ENCODE measurements at regions not wholly inside any gene's neighbourhood (a gene's known extent, or its start where the extent isn't known, plus 50 kb on each side); places are given as distances from the start of the nearest gene placed in this dataset.

- TF ChIP-seq, protein P1, sequence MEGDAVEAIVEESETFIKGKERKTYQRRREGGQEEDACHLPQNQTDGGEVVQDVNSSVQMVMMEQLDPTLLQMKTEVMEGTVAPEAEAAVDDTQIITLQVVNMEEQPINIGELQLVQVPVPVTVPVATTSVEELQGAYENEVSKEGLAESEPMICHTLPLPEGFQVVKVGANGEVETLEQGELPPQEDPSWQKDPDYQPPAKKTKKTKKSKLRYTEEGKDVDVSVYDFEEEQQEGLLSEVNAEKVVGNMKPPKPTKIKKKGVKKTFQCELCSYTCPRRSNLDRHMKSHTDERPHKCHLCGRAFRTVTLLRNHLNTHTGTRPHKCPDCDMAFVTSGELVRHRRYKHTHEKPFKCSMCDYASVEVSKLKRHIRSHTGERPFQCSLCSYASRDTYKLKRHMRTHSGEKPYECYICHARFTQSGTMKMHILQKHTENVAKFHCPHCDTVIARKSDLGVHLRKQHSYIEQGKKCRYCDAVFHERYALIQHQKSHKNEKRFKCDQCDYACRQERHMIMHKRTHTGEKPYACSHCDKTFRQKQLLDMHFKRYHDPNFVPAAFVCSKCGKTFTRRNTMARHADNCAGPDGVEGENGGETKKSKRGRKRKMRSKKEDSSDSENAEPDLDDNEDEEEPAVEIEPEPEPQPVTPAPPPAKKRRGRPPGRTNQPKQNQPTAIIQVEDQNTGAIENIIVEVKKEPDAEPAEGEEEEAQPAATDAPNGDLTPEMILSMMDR (IDR thresholded peaks at IDR 0.05) = no peak
- TF ChIP-seq POLR2A (IDR thresholded peaks at IDR 0.05) = no peak
Measured at GRCh38 chr3:21062831-21063294, 688.1 kb downstream of the ZNF385D start.

All from thyroid gland (tissue), 4 donors.